Anterior cingulate cortex (tissue), 58 donors: ENCODE measurements at regions not wholly inside any gene's neighbourhood (a gene's known extent, or its start where the extent isn't known, plus 50 kb on each side); places are given as distances from the start of the nearest gene placed in this dataset.
"Not testable (repeated sequence)": the region's sequence is repeated elsewhere in the genome, so short reads cannot be mapped to it uniquely, and the experiment has no call there.

Experiments
- DNase-seq, 58 donors: peaks; one replicate each; lab custom pipeline; 2025; lab: John Stamatoyannopoulos, UW

DNA sequence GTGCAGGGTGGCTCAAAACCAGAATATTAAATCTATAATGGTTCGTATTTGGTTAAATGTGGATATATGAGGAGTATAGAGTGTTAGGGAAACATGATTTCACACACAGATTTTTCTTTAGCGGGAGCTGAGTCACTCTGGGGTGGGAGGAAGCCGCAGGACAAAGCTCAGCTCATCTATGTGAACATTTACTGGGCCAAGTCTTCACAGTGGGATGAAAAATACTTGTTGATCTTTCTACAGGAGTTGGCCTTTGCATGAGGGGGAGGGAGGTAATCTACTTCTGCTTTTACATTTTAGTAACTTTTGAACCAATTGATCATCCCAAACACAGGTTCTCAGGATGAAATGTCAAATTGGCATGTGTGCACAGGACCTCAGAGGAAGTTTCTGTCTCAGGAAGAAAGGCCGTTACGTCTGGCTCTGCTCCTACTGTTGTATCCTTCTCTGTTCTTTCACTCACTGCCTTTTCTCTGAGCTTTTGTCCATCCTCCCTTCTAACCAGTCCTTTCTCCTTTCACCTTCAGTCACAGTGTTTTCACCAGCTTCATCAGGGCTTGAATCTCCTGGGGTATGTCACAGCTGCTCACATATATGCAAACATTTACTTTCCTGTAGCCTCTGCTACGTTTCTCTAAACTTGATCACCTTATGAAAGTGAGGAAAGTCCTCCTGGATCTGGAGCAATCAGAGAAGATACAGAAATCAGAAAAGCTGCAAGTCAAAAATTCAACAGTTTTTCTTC lies 943.3 kb upstream of the FANCL start:
- DNase-seq = peak in 12 of 58 donors; percentile 0 to 44 (median 7)

DNA sequence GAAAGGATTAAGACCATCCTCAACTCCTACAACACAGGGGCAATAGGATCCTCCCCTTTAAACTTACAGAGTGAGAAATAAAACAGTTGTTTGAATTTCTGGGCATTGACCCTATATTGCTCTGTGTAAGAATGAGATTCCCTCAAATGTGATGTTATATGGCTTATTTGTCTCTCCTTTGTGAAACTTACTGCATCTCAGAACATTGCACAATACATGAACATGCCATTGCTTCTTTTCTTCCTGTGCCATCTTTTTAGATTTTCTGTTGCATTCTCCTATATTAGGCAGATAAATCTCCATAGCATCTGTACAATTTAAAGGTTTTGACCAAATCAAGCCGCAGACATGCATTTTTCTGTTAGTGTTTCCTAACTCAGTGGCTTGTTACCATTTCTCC lies 941.9 kb upstream of the FANCL start:
- DNase-seq = no peak

- DNase-seq = peak in 6 of 58 donors; percentile 0 to 8 (median 2)
These were observed 941.1 kb upstream of the FANCL start for GRCh38 chr2:59182249-59182648.

GRCh38 chr2:59181347-59181746 lies 940.2 kb upstream of the FANCL start:
- DNase-seq = no peak

GRCh38 chr2:59180621-59181020 lies 939.5 kb upstream of the FANCL start:
- DNase-seq = no peak

DNA sequence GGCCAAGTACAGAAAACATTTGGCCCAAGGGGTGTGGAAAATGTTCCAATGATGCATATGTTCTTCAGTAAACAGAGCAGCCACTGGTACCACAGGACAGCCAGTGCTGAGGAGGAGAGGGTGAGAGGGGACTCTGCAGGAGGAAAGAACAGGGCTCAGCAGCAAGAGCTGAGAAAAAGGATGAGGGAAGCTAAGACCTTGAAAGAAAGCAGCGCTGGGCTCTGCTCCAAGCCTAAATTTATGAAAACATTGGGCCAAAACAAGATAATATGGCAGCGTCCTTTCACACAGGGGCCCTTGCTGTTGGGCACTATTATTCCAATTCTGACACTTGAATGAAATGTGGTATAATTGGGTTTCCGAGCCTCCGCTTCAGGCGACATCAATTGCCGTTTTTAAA lies 939.0 kb upstream of the FANCL start:
- no peak for DNase-seq

- no peak for DNase-seq
These were observed 936.6 kb upstream of the FANCL start for GRCh38 chr2:59177748-59178147.

- no peak for DNase-seq
These were observed 935.6 kb upstream of the FANCL start for GRCh38 chr2:59176737-59177136.

GRCh38 chr2:59174536-59175243 lies 933.6 kb upstream of the FANCL start:
- no peak for DNase-seq

DNA sequence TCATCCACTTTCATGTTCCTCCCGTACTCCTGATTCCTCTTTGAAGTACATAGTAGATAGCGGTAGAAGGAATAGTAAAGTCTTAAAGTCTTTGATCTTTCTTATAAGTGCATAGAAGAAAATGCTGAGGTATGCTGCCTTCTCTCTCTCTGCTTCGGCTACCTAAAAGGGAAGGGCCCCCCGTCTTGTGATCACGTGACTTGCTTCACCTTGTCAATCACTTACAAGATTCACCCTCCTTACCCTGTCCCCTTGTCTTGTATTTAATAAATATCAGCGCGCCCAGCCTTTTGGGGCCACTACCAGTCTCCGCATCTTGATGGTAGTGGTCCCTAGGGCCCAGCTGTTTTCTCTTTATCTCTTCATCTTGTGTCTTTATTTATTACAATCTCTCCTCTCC lies 932.2 kb upstream of the FANCL start:
- DNase-seq = no peak

- DNase-seq = no peak
These were observed 929.9 kb upstream of the FANCL start for GRCh38 chr2:59171019-59171418.

GRCh38 chr2:59168766-59169165 lies 927.6 kb upstream of the FANCL start:
- DNase-seq = no peak

- DNase-seq = no peak
These were observed 926.4 kb upstream of the FANCL start for GRCh38 chr2:59167514-59167913.

DNA sequence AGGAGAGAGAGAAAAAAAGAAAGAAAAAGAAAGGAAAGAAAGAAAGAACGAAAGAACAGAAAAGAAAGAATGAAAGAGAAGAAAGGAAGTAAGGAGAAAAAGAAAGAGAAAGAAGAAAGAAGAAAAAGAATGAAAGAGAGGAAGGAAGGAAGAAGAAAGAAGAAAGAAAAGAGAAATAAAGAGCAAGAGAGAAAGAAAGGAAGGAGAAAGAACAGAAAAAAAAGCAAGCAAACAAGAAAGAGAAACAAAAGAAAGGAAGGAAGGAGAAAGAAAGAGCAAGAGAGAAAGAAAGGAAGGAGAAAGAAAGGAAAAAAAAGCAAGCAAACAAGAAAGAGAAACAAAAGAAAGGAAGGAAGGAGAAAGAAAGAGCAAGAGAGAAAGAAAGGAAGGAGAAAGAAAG lies 916.8 kb upstream of the FANCL start:
- not testable (repeated sequence) for DNase-seq

GRCh38 chr2:59151805-59152204 lies 910.7 kb upstream of the FANCL start:
- DNase-seq = no peak

GRCh38 chr2:59150217-59150849 lies 909.2 kb upstream of the FANCL start:
- no peak for DNase-seq

- DNase-seq = no peak
These were observed 908.1 kb upstream of the FANCL start for GRCh38 chr2:59149271-59149670.

GRCh38 chr2:59112258-59112657 lies 871.1 kb upstream of the FANCL start:
- DNase-seq = no peak

DNA sequence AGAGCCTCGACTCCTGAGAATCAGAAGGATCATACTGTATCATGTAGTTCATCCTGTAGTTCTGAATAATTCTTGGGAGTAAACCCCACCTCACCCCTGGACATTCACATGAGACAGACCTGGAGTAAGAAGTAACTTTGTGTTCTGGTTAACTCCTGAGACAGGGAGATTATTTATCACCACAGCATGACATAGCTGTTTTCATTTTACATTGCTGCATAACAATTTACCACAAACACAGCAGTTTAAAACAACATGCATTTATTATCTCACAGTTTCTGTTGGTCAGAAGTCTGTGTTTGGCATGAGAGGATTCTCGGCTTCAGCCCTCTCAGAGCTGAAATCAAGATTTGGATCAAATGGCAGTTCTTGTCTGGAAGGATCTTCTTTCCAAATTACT lies 855.8 kb upstream of the FANCL start:
- DNase-seq = no peak

GRCh38 chr2:59093571-59093970 lies 852.4 kb upstream of the FANCL start:
- no peak for DNase-seq

GRCh38 chr2:59084326-59084725 lies 843.2 kb upstream of the FANCL start:
- no peak for DNase-seq
